NB4 (cell line): ENCODE measurements at regions not wholly inside any gene's neighbourhood (a gene's known extent, or its start where the extent isn't known, plus 50 kb on each side); places are given as distances from the start of the nearest gene placed in this dataset.

ENCODE experiments used
- CTCF ChIP-seq: IDR thresholded peaks from one replicate; pipeline ENCODE4 v1.5.1; 2012; ENCODE audit warnings: low read depth, low read length
- MAX ChIP-seq: IDR thresholded peaks from 2 replicates; pipeline ENCODE4 v1.6.1; 2011; ENCODE audit warnings: low read depth, low read length
- MYC ChIP-seq: IDR thresholded peaks from 2 replicates; pipeline ENCODE4 v1.6.1; 2011; ENCODE audit warnings: low read depth, low read length

- TF ChIP-seq CTCF (no peak), MAX (no peak), MYC (no peak)
These were observed 110.8 kb upstream of the H2AZ1 start for GRCh38 chr4:100060765-100061416.
